DOHH2 (cell line): ENCODE measurements at regions not wholly inside any gene's neighbourhood (a gene's known extent, or its start where the extent isn't known, plus 50 kb on each side); places are given as distances from the start of the nearest gene placed in this dataset.

Experiments
- H3F3A ChIP-seq: fragments of 200-600 bp; sonication (generic), shearing (Covaris generic); 2 replicates; pipeline ENCODE4 v1.6.0; 2016; ENCODE audit warnings: antibody characterized with exemption, mild to moderate bottlenecking; ENCODE audit not compliant: control insufficient read depth, insufficient read depth
- H3K27ac ChIP-seq: fragments of 200-600 bp; sonication (generic); 2 replicates; pipeline ENCODE4 v1.5.1; 2014; ENCODE audit warnings: low read depth, mild to moderate bottlenecking, low read length, moderate library complexity
- H3K27me3 ChIP-seq: fragments of 200-600 bp; sonication (generic); 2 replicates; pipeline ENCODE4 v1.6.1; 2014; ENCODE audit warnings: mild to moderate bottlenecking, low read length, mixed read lengths; ENCODE audit not compliant: control insufficient read depth
- H3K36me3 ChIP-seq: fragments of 200-600 bp; sonication (generic); 2 replicates; pipeline ENCODE4 v1.6.1; 2014; ENCODE audit warnings: mild to moderate bottlenecking, low read length, moderate library complexity, mixed read lengths; ENCODE audit not compliant: control insufficient read depth
- H3K4me1 ChIP-seq: fragments of 200-600 bp; sonication (generic); 2 replicates; pipeline ENCODE4 v1.6.1; 2014; ENCODE audit warnings: mild to moderate bottlenecking, low read length, mixed read lengths; ENCODE audit not compliant: control insufficient read depth
- H3K4me2 ChIP-seq: fragments of 200-600 bp; sonication (generic); 2 replicates; pipeline ENCODE4 v1.6.0; 2014; ENCODE audit warnings: mild to moderate bottlenecking, low read length, moderate library complexity
- H3K4me3 ChIP-seq: fragments of 200-600 bp; sonication (generic); 2 replicates; pipeline ENCODE4 v1.5.1; 2014; ENCODE audit warnings: mild to moderate bottlenecking, low read length, mixed read lengths
- H3K79me2 ChIP-seq: fragments of 200-600 bp; sonication (generic); 2 replicates; pipeline ENCODE4 v1.6.1; 2014; ENCODE audit warnings: mild to moderate bottlenecking, low read length, mixed read lengths; ENCODE audit not compliant: control insufficient read depth
- H3K9me2 ChIP-seq: fragments of 200-600 bp; sonication (generic); replicated peaks from 2 replicates; pipeline ENCODE4 v1.6.1; 2014; ENCODE audit warnings: mild to moderate bottlenecking, low read length, mixed read lengths; ENCODE audit not compliant: control insufficient read depth
- H3K9me3 ChIP-seq: fragments of 200-600 bp; sonication (generic); 2 replicates; pipeline ENCODE4 v1.6.1; 2014; ENCODE audit warnings: antibody characterized with exemption, low read length, mixed read lengths; ENCODE audit not compliant: control insufficient read depth, insufficient read depth
- H4K20me1 ChIP-seq: fragments of 200-600 bp; sonication (generic); 2 replicates; pipeline ENCODE4 v1.6.0; 2014; ENCODE audit warnings: low read depth, mild to moderate bottlenecking, antibody characterized with exemption, low read length, moderate library complexity; ENCODE audit not compliant: control insufficient read depth, insufficient read depth
- CTCF ChIP-seq: fragments of 200-600 bp; sonication (generic); IDR thresholded peaks from one replicate; pipeline ENCODE4 v1.5.1; 2014; ENCODE audit warnings: antibody characterized with exemption, mild to moderate bottlenecking, low read depth, low read length; ENCODE audit not compliant: poor library complexity, severe bottlenecking
- EZH2phosphoT487 ChIP-seq: fragments of 200-600 bp; sonication (generic); IDR thresholded peaks from 2 replicates; pipeline ENCODE4 v1.6.1; 2017; ENCODE audit warnings: borderline replicate concordance, mild to moderate bottlenecking, antibody characterized with exemption, low read length, moderate library complexity, mixed read lengths

GRCh38 chr2:224155896-224156295 lies 116.8 kb upstream of the SERPINE2 start:
- Histone ChIP-seq H3K4me1 (no peaks in the 10 kb centered on the region), H3K9me3 (no peaks in the 10 kb centered on the region), H3K4me2 (no peak overlapping the region), H3K36me3 (no peaks in the 10 kb centered on the region), H4K20me1 (no peaks in the 10 kb centered on the region), H3K79me2 (no peaks in the 10 kb centered on the region), H3F3A (no peaks in the 10 kb centered on the region), H3K9me2 (no peaks in the 10 kb centered on the region), H3K4me3 (no peak overlapping the region), H3K27me3 (no peaks in the 10 kb centered on the region), H3K27ac (no peak overlapping the region)
- TF ChIP-seq EZH2phosphoT487 (no peak), CTCF (no peak)

GRCh38 chr2:224155371-224155770 lies 116.3 kb upstream of the SERPINE2 start:
- Histone ChIP-seq H3K27me3 (no peaks in the 10 kb centered on the region), H3K4me2 (no peak overlapping the region), H3K9me3 (no peaks in the 10 kb centered on the region), H3K36me3 (no peaks in the 10 kb centered on the region), H3K79me2 (no peaks in the 10 kb centered on the region), H3K9me2 (no peaks in the 10 kb centered on the region), H3K4me1 (no peaks in the 10 kb centered on the region), H3K4me3 (no peak overlapping the region), H3F3A (no peaks in the 10 kb centered on the region), H4K20me1 (no peaks in the 10 kb centered on the region), H3K27ac (no peak overlapping the region)
- no peak for TF ChIP-seq EZH2phosphoT487
- no peak for TF ChIP-seq CTCF

GRCh38 chr2:224151680-224152310 lies 112.7 kb upstream of the SERPINE2 start:
- TF ChIP-seq CTCF (no peak), EZH2phosphoT487 (no peak)
- no peaks in the 10 kb centered on the region for H3K9me3 ChIP-seq
- no peaks in the 10 kb centered on the region for H3F3A ChIP-seq
- no peaks in the 10 kb centered on the region for H3K36me3 ChIP-seq
- no peak overlapping the region for H3K4me3 ChIP-seq
- no peaks in the 10 kb centered on the region for H4K20me1 ChIP-seq
- H3K4me2 ChIP-seq: no peak overlapping the region
- no peaks in the 10 kb centered on the region for H3K4me1 ChIP-seq
- no peaks in the 10 kb centered on the region for H3K27me3 ChIP-seq
- H3K9me2 ChIP-seq: no peaks in the 10 kb centered on the region
- no peaks in the 10 kb centered on the region for H3K79me2 ChIP-seq
- no peak overlapping the region for H3K27ac ChIP-seq
